Body of pancreas (tissue), 4 donors: ENCODE measurements at regions not wholly inside any gene's neighbourhood (a gene's known extent, or its start where the extent isn't known, plus 50 kb on each side); places are given as distances from the start of the nearest gene placed in this dataset.

Experiments used
- ATAC-seq: fragments of 150-250 bp; one replicate; pipeline ENCODE4 v1.9.1; 2016
- DNase-seq, 4 donors: peaks; one replicate each; pipeline ENCODE4 v3.0.0-alpha.2; 2019
- H3K27ac ChIP-seq, 4 donors: fragments of 200-600 bp; sonication (generic); 1 replicate in 3 of 4; 2 replicates in 1 of 4; pipeline versions ENCODE4 v1.5.1 to v1.6.1; 2016 to 2019; ENCODE audit warnings: mild to moderate bottlenecking in 1 of 4, mixed read lengths in 1 of 4, moderate library complexity in 1 of 4
- H3K27me3 ChIP-seq, 2 donors: fragments of 200-600 bp; sonication (generic); one replicate each; pipeline ENCODE4 v1.6.0; 2016; ENCODE audit warnings: mild to moderate bottlenecking in 1 of 2
- H3K36me3 ChIP-seq, 2 donors: fragments of 200-600 bp; sonication (generic); replicated peaks in 1 of 2; 2 replicates each; pipeline ENCODE4 v1.5.1; 2016; ENCODE audit warnings: low read depth in 2 of 2; ENCODE audit not compliant: insufficient read depth in 1 of 2
- H3K4me1 ChIP-seq: fragments of 200-600 bp; sonication (generic); one replicate; pipeline ENCODE4 v1.6.0; 2016
- H3K4me3 ChIP-seq, 2 donors: fragments of 200-600 bp; sonication (generic); 1 replicate in 1 of 2; 2 replicates in 1 of 2; pipeline ENCODE4 v1.5.1; 2016 to 2019
- H3K9me3 ChIP-seq, 3 donors: fragments of 200-600 bp; sonication (generic); 1 replicate in 2 of 3; 2 replicates in 1 of 3; pipeline ENCODE4 v1.5.1; 2016
- POLR2A ChIP-seq, 3 donors: fragments of 450-650 bp; IDR thresholded peaks; one replicate each; pipeline ENCODE4 v1.6.1; 2016; ENCODE audit warnings: antibody characterized with exemption in 3 of 3, mild to moderate bottlenecking in 2 of 3
- WGBS, 2 donors: methylation state at CpG; one replicate each; pipeline ENCODE4 v1.1.5; 2017; 5-methylcytosine and 5-hydroxymethylcytosine counted together
- intact Hi-C: fragments of 100-400 bp; cut with DNase I; formaldehyde crosslinking; loops from one replicate; pipeline ENCODE4 v1.15.1; 2023
- TF ChIP-seq, protein P1 (sequence below), 7 experiments: fragments of 450-650 bp in 4 of 7; fragments of 200-600 bp in 3 of 7; sonication (generic) in 3 of 7; IDR thresholded peaks; one replicate each; pipeline ENCODE4 v1.5.1; 2016 to 2019; ENCODE audit warnings: antibody characterized with exemption in 7 of 7

DNA sequence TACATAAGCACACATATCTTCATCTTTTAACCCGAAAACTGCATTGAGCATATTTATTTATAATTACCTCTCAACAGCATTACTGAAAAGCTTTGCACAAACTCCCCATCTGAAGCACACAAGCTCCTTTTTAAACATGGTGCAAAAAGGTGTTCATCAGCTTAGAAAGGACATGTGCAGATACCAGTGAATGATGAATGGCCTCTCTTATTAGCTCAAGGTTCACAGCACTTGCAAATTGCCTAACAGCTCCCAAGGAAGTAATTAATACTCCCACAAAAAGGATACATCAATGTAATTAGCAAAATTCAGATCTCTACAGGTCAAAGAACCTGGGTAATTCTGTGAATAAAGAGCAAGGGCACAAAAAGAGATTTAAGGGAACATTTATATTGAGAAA lies 422.0 kb downstream of the HINT1 start:
- H3K36me3 ChIP-seq: no peaks in the 10 kb centered on the region
- H3K9me3 ChIP-seq: peaks cover 0 to 6% (median 0%) of the 10 kb centered on the region in 3 donors
- intact Hi-C loops: no loop called here
- 13 to 28% methylated on average over 1 of the region's 1 CpG for WGBS, 2 donors
- H3K4me1 ChIP-seq: no peaks in the 10 kb centered on the region
- ATAC-seq (no peak), DNase-seq (no peak)
- H3K27ac ChIP-seq: no peak overlapping the region
- H3K4me3 ChIP-seq: no peak overlapping the region
- H3K27me3 ChIP-seq: no peaks in the 10 kb centered on the region
- TF ChIP-seq, protein P1, sequence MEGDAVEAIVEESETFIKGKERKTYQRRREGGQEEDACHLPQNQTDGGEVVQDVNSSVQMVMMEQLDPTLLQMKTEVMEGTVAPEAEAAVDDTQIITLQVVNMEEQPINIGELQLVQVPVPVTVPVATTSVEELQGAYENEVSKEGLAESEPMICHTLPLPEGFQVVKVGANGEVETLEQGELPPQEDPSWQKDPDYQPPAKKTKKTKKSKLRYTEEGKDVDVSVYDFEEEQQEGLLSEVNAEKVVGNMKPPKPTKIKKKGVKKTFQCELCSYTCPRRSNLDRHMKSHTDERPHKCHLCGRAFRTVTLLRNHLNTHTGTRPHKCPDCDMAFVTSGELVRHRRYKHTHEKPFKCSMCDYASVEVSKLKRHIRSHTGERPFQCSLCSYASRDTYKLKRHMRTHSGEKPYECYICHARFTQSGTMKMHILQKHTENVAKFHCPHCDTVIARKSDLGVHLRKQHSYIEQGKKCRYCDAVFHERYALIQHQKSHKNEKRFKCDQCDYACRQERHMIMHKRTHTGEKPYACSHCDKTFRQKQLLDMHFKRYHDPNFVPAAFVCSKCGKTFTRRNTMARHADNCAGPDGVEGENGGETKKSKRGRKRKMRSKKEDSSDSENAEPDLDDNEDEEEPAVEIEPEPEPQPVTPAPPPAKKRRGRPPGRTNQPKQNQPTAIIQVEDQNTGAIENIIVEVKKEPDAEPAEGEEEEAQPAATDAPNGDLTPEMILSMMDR (IDR thresholded peaks at IDR 0.05): no peak
- no peak for TF ChIP-seq POLR2A (IDR thresholded peaks at IDR 0.05)

DNA sequence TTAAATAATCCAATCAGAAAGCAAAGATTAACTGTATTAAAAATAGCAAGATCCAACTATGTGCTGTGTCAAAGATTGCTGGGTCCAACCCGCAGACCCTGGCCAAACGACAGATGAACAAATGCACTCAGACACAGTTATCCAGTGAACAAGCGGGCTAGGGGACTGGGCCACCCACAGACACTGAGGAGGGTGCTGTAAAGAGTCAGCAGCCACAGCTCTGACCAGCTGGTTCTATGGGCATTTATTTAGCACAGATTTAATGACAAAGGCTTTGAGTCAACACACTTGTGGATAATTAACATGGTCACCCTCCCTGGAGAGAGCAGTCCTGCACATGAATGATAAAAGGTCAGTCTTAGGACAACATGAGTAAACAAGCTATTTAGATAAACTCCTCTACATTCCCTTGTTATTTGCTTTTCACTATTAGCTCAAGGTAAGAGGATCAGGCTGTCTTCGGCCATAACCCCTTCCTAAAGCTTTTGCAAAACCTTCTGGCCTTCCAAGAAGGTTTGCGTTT lies 424.9 kb downstream of the HINT1 start:
- no peaks in the 10 kb centered on the region for H3K4me1 ChIP-seq
- TF ChIP-seq POLR2A (IDR thresholded peaks at IDR 0.05): no peak
- TF ChIP-seq, protein P1 (IDR thresholded peaks at IDR 0.05): no peak
- H3K27me3 ChIP-seq: no peaks in the 10 kb centered on the region
- H3K36me3 ChIP-seq: no peaks in the 10 kb centered on the region
- H3K4me3 ChIP-seq: no peak overlapping the region
- 53 to 58% methylated on average over 5 of the region's 5 CpGs for WGBS, 2 donors
- H3K27ac ChIP-seq: no peak overlapping the region
- DNase-seq (no peak), ATAC-seq (no peak)
- H3K9me3 ChIP-seq: no peaks in the 10 kb centered on the region
- intact Hi-C loops: no loop called here

DNA sequence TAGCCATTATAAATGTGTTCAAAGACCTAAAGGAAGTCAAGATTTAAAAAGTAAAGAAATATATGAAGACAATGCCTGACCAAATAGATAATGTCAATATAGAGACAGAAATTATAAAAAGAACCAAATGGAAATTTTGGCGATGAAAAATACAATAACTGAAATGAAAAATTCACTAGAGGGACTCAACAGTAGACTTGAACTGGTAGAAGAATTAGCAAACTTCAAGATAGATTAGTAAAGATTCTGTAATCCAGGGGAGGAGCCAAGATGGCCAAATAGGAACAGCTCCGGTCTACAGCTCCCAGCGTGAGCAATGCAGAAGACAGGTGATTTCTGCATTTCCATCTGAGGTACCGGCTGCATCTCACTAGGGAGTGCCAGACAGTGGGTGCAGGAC lies 433.2 kb downstream of the HINT1 start:
- intact Hi-C loops: no loop called here
- no peaks in the 10 kb centered on the region for H3K9me3 ChIP-seq
- H3K4me1 ChIP-seq: no peaks in the 10 kb centered on the region
- TF ChIP-seq, protein P1 (IDR thresholded peaks at IDR 0.05): no peak
- TF ChIP-seq POLR2A (IDR thresholded peaks at IDR 0.05): no peak
- DNase-seq: no peak
- no peaks in the 10 kb centered on the region for H3K27me3 ChIP-seq
- H3K4me3 ChIP-seq: no peak overlapping the region
- 88 to 95% methylated on average over 4 of the region's 4 CpGs for WGBS, 2 donors
- no peaks in the 10 kb centered on the region for H3K36me3 ChIP-seq
- H3K27ac ChIP-seq: no peak overlapping the region
- ATAC-seq: no peak

DNA sequence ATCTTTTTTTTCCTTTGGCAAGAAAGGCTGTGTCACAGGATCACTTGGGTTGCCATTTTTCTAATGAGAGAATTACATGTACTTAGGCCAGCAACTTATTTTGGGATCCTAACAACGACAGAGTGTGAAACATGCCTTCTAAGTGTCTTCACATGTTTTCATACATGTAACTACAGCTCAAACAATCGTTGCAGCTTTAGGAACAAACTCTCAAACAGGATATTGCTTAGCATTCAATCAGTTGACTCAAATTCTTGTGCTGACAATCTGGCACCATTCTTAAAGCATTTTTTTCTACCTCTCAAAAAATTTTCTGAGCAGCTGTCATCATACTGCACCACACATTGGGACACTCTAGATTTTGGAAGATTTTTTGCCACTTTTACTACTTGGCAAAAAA lies 435.5 kb downstream of the HINT1 start:
- Histone ChIP-seq H3K4me3 (no peak overlapping the region), H3K4me1 (no peaks in the 10 kb centered on the region), H3K36me3 (no peaks in the 10 kb centered on the region), H3K9me3 (no peaks in the 10 kb centered on the region), H3K27me3 (no peaks in the 10 kb centered on the region), H3K27ac (no peak overlapping the region)
- TF ChIP-seq POLR2A (IDR thresholded peaks at IDR 0.05): no peak
- 40 to 46% methylated on average over 2 of the region's 2 CpGs for WGBS, 2 donors
- DNase-seq (no peak), ATAC-seq (no peak)
- intact Hi-C loops: no loop called here

DNA sequence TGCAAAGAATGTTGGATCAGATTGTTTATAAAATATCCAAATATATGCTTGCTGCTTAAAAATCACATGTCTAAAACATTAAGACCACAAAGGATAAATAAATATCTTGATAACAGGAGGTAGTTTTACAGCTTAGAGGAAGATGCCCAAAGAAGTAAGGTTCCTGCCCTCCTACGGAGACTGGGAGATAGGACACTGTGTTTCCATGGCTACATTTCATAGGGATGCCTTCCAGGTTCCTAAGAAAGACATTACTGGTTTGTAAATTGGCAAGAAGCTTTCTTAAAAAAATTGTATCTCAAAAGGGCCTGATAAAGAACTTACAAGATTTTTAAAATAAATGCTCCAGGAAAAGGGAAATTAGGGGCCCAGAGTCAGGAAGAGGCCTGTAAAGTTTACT lies 437.2 kb downstream of the HINT1 start:
- intact Hi-C loops: no loop called here
- no peak for DNase-seq
- WGBS, 2 donors: 69 to 75% methylated on average over 1 of the region's 1 CpG
- Histone ChIP-seq H3K27ac (no peak overlapping the region), H3K4me1 (no peaks in the 10 kb centered on the region), H3K36me3 (no peaks in the 10 kb centered on the region), H3K4me3 (no peak overlapping the region), H3K9me3 (no peaks in the 10 kb centered on the region), H3K27me3 (no peaks in the 10 kb centered on the region)
- ATAC-seq: no peak
- TF ChIP-seq, protein P1 (IDR thresholded peaks at IDR 0.05): no peak
- no peak for TF ChIP-seq POLR2A (IDR thresholded peaks at IDR 0.05)
